ENCODE measurements at regions not wholly inside any gene's neighbourhood (a gene's known extent, or its start where the extent isn't known, plus 50 kb on each side); places are given as distances from the start of the nearest gene placed in this dataset.

DNA sequence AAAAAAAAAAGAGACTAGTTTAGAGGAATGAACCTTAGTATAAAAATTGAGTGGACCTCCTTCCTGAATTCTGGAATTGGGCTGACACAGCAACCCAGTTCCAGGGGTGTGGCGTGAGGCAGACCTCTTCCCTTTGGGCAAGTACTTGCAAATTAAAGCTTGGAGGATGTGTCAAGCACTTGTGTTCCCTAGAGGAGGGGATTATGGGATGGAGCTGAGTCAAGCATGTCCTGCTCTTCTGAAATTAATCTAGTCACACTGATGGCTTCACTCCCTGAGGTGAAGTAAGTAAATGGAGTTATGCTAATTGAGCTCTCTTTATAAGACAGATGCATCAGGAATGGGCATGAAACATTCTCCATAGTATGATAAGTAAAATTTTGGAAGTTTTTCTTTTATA is 107.7 kb upstream of the HTR2A start:
- no peaks in the 10 kb centered on the region for H3K27me3 ChIP-seq (ENCODE audit: low read length)
- H3F3A ChIP-seq (ENCODE audit: insufficient read depth): no peaks in the 10 kb centered on the region
- H3K9me2 ChIP-seq (replicated peaks; ENCODE audit: insufficient read depth, low read length): no peaks in the 10 kb centered on the region
- TF ChIP-seq, protein P1, sequence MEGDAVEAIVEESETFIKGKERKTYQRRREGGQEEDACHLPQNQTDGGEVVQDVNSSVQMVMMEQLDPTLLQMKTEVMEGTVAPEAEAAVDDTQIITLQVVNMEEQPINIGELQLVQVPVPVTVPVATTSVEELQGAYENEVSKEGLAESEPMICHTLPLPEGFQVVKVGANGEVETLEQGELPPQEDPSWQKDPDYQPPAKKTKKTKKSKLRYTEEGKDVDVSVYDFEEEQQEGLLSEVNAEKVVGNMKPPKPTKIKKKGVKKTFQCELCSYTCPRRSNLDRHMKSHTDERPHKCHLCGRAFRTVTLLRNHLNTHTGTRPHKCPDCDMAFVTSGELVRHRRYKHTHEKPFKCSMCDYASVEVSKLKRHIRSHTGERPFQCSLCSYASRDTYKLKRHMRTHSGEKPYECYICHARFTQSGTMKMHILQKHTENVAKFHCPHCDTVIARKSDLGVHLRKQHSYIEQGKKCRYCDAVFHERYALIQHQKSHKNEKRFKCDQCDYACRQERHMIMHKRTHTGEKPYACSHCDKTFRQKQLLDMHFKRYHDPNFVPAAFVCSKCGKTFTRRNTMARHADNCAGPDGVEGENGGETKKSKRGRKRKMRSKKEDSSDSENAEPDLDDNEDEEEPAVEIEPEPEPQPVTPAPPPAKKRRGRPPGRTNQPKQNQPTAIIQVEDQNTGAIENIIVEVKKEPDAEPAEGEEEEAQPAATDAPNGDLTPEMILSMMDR (IDR thresholded peaks at IDR 0.05; ENCODE audit: insufficient read depth, low read length, poor library complexity, severe bottlenecking): no peak
- TF ChIP-seq EZH2phosphoT487 (conservative IDR thresholded peaks at IDR 0.05; ENCODE audit: low read length): no peak
- no peak overlapping the region for H3K9ac ChIP-seq (ENCODE audit: low read length)
- H3K4me2 ChIP-seq (ENCODE audit: low read depth, low read length, poor library complexity, severe bottlenecking): no peak overlapping the region
- no peak overlapping the region for H3K27ac ChIP-seq (ENCODE audit: low read depth, low read length)
- H3K79me2 ChIP-seq (ENCODE audit: insufficient read depth, low read length): no peaks in the 10 kb centered on the region
- H2AFZ ChIP-seq (ENCODE audit: low read depth, low read length, severe bottlenecking): no peak overlapping the region
- H4K20me1 ChIP-seq (ENCODE audit: low read depth, low read length): no peaks in the 10 kb centered on the region
- H3K36me3 ChIP-seq (ENCODE audit: low read length): no peaks in the 10 kb centered on the region
- H3K9me3 ChIP-seq (ENCODE audit: insufficient read depth, low read length): no peaks in the 10 kb centered on the region
- H3K4me3 ChIP-seq (ENCODE audit: insufficient read depth, low read length, poor library complexity, severe bottlenecking): no peak overlapping the region

DNA sequence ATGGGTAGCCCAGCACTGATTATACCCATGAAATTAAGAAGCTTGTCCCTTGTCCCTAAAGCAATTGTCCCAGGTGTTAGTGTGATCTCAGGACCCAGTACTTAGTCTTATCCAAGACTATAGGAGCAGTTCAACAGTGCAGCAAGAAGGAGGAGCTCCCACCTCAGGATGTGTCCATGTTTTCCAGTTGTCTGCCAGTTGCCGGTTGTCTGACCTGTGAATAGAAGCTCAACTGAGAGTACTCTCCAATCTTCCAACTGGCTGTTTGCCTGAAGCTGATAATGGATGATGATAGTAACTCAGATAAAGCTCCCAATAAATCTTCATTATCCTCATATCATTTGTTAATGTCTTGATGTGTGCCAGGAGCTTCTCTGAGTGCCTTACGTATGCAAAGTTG is 107.2 kb upstream of the HTR2A start:
- no peak overlapping the region for H3K27ac ChIP-seq (ENCODE audit: low read depth, low read length)
- H2AFZ ChIP-seq (ENCODE audit: low read depth, low read length, severe bottlenecking): no peak overlapping the region
- no peaks in the 10 kb centered on the region for H3K79me2 ChIP-seq (ENCODE audit: insufficient read depth, low read length)
- no peak overlapping the region for H3K4me2 ChIP-seq (ENCODE audit: low read depth, low read length, poor library complexity, severe bottlenecking)
- H3F3A ChIP-seq (ENCODE audit: insufficient read depth): no peaks in the 10 kb centered on the region
- H3K9me3 ChIP-seq (ENCODE audit: insufficient read depth, low read length): no peaks in the 10 kb centered on the region
- H3K9ac ChIP-seq (ENCODE audit: low read length): no peak overlapping the region
- no peak overlapping the region for H3K4me3 ChIP-seq (ENCODE audit: insufficient read depth, low read length, poor library complexity, severe bottlenecking)
- H3K36me3 ChIP-seq (ENCODE audit: low read length): no peaks in the 10 kb centered on the region
- H4K20me1 ChIP-seq (ENCODE audit: low read depth, low read length): no peaks in the 10 kb centered on the region
- no peaks in the 10 kb centered on the region for H3K27me3 ChIP-seq (ENCODE audit: low read length)
- TF ChIP-seq, protein P1 (IDR thresholded peaks at IDR 0.05; ENCODE audit: insufficient read depth, low read length, poor library complexity, severe bottlenecking): no peak
- TF ChIP-seq EZH2phosphoT487 (conservative IDR thresholded peaks at IDR 0.05; ENCODE audit: low read length): no peak
- no peaks in the 10 kb centered on the region for H3K9me2 ChIP-seq (replicated peaks; ENCODE audit: insufficient read depth, low read length)

DNA sequence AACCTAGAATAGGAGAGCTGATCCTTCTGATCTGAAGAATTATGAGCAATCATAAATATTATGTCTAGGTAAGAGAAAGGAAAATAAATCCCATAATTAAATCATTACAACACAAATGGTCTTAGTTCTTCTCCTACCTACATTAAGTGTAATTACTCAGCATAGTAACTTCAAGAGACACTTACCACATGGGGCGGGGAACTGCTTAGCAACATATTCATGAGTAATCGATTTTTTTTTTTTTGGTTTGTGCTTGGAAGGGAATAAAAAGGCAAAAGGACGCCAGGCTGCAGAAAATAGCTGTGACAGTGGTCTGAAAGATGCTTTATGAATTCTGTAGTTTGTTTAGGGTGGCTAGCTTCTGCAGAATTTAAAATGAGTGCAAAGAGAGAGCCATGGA is 103.3 kb upstream of the HTR2A start:
- H3K36me3 ChIP-seq (ENCODE audit: low read length): no peaks in the 10 kb centered on the region
- no peaks in the 10 kb centered on the region for H3K9me2 ChIP-seq (replicated peaks; ENCODE audit: insufficient read depth, low read length)
- H3K9me3 ChIP-seq (ENCODE audit: insufficient read depth, low read length): no peaks in the 10 kb centered on the region
- no peak overlapping the region for H3K4me3 ChIP-seq (ENCODE audit: insufficient read depth, low read length, poor library complexity, severe bottlenecking)
- no peaks in the 10 kb centered on the region for H3K79me2 ChIP-seq (ENCODE audit: insufficient read depth, low read length)
- no peaks in the 10 kb centered on the region for H3F3A ChIP-seq (ENCODE audit: insufficient read depth)
- H3K27ac ChIP-seq (ENCODE audit: low read depth, low read length): no peak overlapping the region
- TF ChIP-seq, protein P1 (IDR thresholded peaks at IDR 0.05; ENCODE audit: insufficient read depth, low read length, poor library complexity, severe bottlenecking): no peak
- TF ChIP-seq EZH2phosphoT487 (conservative IDR thresholded peaks at IDR 0.05; ENCODE audit: low read length): no peak
- H3K27me3 ChIP-seq (ENCODE audit: low read length): no peaks in the 10 kb centered on the region
- H3K4me2 ChIP-seq (ENCODE audit: low read depth, low read length, poor library complexity, severe bottlenecking): no peak overlapping the region
- H4K20me1 ChIP-seq (ENCODE audit: low read depth, low read length): no peaks in the 10 kb centered on the region
- no peak overlapping the region for H2AFZ ChIP-seq (ENCODE audit: low read depth, low read length, severe bottlenecking)
- H3K9ac ChIP-seq (ENCODE audit: low read length): no peak overlapping the region
